ENCODE measurements at regions not wholly inside any gene's neighbourhood (a gene's known extent, or its start where the extent isn't known, plus 50 kb on each side); places are given as distances from the start of the nearest gene placed in this dataset.

GRCh38 chr6:80744213-80744612, 637.7 kb downstream of the BCKDHB start:
- TF ChIP-seq CTCF (conservative IDR thresholded peaks at IDR 0.05; ENCODE audit: low read depth, low read length): no peak
- Histone ChIP-seq H2AFZ (ENCODE audit: low read depth) (no peak overlapping the region), H3K27ac (no peak overlapping the region), H3K79me2 (ENCODE audit: insufficient read depth, low read depth) (no peaks in the 10 kb centered on the region), H3K4me2 (no peak overlapping the region), H4K20me1 (ENCODE audit: insufficient read depth) (no peaks in the 10 kb centered on the region), H3K4me1 (ENCODE audit: low read depth, poor library complexity, severe bottlenecking) (no peaks in the 10 kb centered on the region), H3K4me3 (IDR thresholded peaks at IDR 0.05; ENCODE audit: insufficient read depth, low read depth, low read length) (no peak overlapping the region), H3K36me3 (ENCODE audit: insufficient read depth) (no peaks in the 10 kb centered on the region), H3K9ac (no peak overlapping the region), H3K27me3 (ENCODE audit: insufficient read depth, low read depth) (no peaks in the 10 kb centered on the region)

GRCh38 chr6:80742481-80742880, 636.0 kb downstream of the BCKDHB start:
- Histone ChIP-seq H3K27me3 (ENCODE audit: insufficient read depth, low read depth) (no peaks in the 10 kb centered on the region), H3K9ac (no peak overlapping the region), H3K27ac (no peak overlapping the region), H3K4me1 (ENCODE audit: low read depth, poor library complexity, severe bottlenecking) (no peaks in the 10 kb centered on the region), H3K4me2 (no peak overlapping the region), H3K4me3 (IDR thresholded peaks at IDR 0.05; ENCODE audit: insufficient read depth, low read depth, low read length) (no peak overlapping the region), H4K20me1 (ENCODE audit: insufficient read depth) (no peaks in the 10 kb centered on the region), H3K79me2 (ENCODE audit: insufficient read depth, low read depth) (no peaks in the 10 kb centered on the region), H3K36me3 (ENCODE audit: insufficient read depth) (no peaks in the 10 kb centered on the region), H2AFZ (ENCODE audit: low read depth) (no peak overlapping the region)
- TF ChIP-seq CTCF (conservative IDR thresholded peaks at IDR 0.05; ENCODE audit: low read depth, low read length): no peak; the same call in 1 of the 2 replicates

DNA sequence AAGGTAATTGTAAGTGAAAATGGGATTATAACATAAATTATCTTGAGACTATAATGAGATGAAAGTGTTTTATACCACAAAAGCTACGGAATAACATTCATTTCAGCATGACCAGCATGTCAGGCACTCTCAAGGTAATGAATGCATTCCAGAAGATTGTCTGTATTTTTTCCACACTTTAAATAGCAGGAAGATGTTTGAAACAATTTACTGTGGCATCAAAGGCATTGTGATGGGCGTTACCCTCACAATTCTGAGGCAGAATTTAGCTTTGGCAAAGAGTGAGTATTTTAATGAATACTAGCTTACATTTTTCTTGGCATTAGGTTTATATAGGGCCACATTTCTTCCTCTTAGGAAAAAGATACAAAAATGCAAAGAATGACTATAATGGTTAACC, 627.2 kb downstream of the BCKDHB start:
- H3K27me3 ChIP-seq (ENCODE audit: insufficient read depth, low read depth): no peaks in the 10 kb centered on the region
- H3K4me2 ChIP-seq: no peak overlapping the region
- no peak for TF ChIP-seq CTCF (conservative IDR thresholded peaks at IDR 0.05; ENCODE audit: low read depth, low read length)
- H3K79me2 ChIP-seq (ENCODE audit: insufficient read depth, low read depth): no peaks in the 10 kb centered on the region
- no peak overlapping the region for H3K9ac ChIP-seq
- no peak overlapping the region for H3K4me3 ChIP-seq (IDR thresholded peaks at IDR 0.05; ENCODE audit: insufficient read depth, low read depth, low read length)
- no peak overlapping the region for H3K27ac ChIP-seq
- no peaks in the 10 kb centered on the region for H4K20me1 ChIP-seq (ENCODE audit: insufficient read depth)
- H2AFZ ChIP-seq (ENCODE audit: low read depth): no peak overlapping the region
- no peaks in the 10 kb centered on the region for H3K4me1 ChIP-seq (ENCODE audit: low read depth, poor library complexity, severe bottlenecking)
- H3K36me3 ChIP-seq (ENCODE audit: insufficient read depth): no peaks in the 10 kb centered on the region

- no peak overlapping the region for H3K27ac ChIP-seq
- no peak overlapping the region for H3K4me3 ChIP-seq (IDR thresholded peaks at IDR 0.05; ENCODE audit: insufficient read depth, low read depth, low read length)
- H3K4me1 ChIP-seq (ENCODE audit: low read depth, poor library complexity, severe bottlenecking): peaks cover 20% of the 10 kb centered on the region
- H4K20me1 ChIP-seq (ENCODE audit: insufficient read depth): no peaks in the 10 kb centered on the region
- no peaks in the 10 kb centered on the region for H3K36me3 ChIP-seq (ENCODE audit: insufficient read depth)
- no peak overlapping the region for H3K4me2 ChIP-seq
- H2AFZ ChIP-seq (ENCODE audit: low read depth): no peak overlapping the region
- no peak overlapping the region for H3K9ac ChIP-seq
- H3K79me2 ChIP-seq (ENCODE audit: insufficient read depth, low read depth): no peaks in the 10 kb centered on the region
- no peak for TF ChIP-seq CTCF (conservative IDR thresholded peaks at IDR 0.05; ENCODE audit: low read depth, low read length)
- H3K27me3 ChIP-seq (ENCODE audit: insufficient read depth, low read depth): no peaks in the 10 kb centered on the region
Measured at GRCh38 chr6:80728830-80729229, 622.4 kb downstream of the BCKDHB start.
